NB4 (cell line): ENCODE measurements at regions not wholly inside any gene's neighbourhood (a gene's known extent, or its start where the extent isn't known, plus 50 kb on each side); places are given as distances from the start of the nearest gene placed in this dataset.

Experiments used
- CTCF ChIP-seq: IDR thresholded peaks from one replicate; pipeline ENCODE4 v1.5.1; 2012; ENCODE audit warnings: low read depth, low read length
- MAX ChIP-seq: IDR thresholded peaks from 2 replicates; pipeline ENCODE4 v1.6.1; 2011; ENCODE audit warnings: low read depth, low read length
- POLR2A ChIP-seq: IDR thresholded peaks from 2 replicates; pipeline ENCODE4 v1.6.1; 2011; ENCODE audit warnings: mild to moderate bottlenecking; ENCODE audit not compliant: insufficient read length; ENCODE audit errors: extremely low read depth

GRCh38 chr9:31470051-31470450, 914.4 kb upstream of the ACO1 start:
- TF ChIP-seq CTCF, result no peak
- no peak for TF ChIP-seq POLR2A
- no peak for TF ChIP-seq MAX
